GM12872 (cell line): ENCODE measurements at regions not wholly inside any gene's neighbourhood (a gene's known extent, or its start where the extent isn't known, plus 50 kb on each side); places are given as distances from the start of the nearest gene placed in this dataset.

Experiments
- CTCF ChIP-seq: IDR thresholded peaks from 3 replicates; pipeline ENCODE4 v1.5.1; 2011; ENCODE audit warnings: low read depth, mild to moderate bottlenecking, low read length, moderate library complexity; ENCODE audit not compliant: insufficient read depth

GRCh38 chr9:89841456-89841855, 236.6 kb downstream of the GADD45G start:
- no peak for TF ChIP-seq CTCF

- no peak for TF ChIP-seq CTCF
Observed at GRCh38 chr9:89842267-89842768, 237.5 kb downstream of the GADD45G start.

GRCh38 chr9:89843074-89843473, 238.3 kb downstream of the GADD45G start:
- no peak for TF ChIP-seq CTCF

GRCh38 chr9:89843591-89843990, 238.8 kb downstream of the GADD45G start:
- TF ChIP-seq CTCF = no peak

- no peak for TF ChIP-seq CTCF
Observed at GRCh38 chr9:89844075-89844474, 239.3 kb downstream of the GADD45G start.

- TF ChIP-seq CTCF = no peak
Observed at GRCh38 chr9:89844535-89844934, 239.7 kb downstream of the GADD45G start.

GRCh38 chr9:89845321-89845720, 240.5 kb downstream of the GADD45G start:
- no peak for TF ChIP-seq CTCF

GRCh38 chr9:89845862-89846261, 241.1 kb downstream of the GADD45G start:
- no peak for TF ChIP-seq CTCF
